ENCODE measurements at regions not wholly inside any gene's neighbourhood (a gene's known extent, or its start where the extent isn't known, plus 50 kb on each side); places are given as distances from the start of the nearest gene placed in this dataset.
"Not testable (repeated sequence)": the region's sequence is repeated elsewhere in the genome, so short reads cannot be mapped to it uniquely, and the experiment has no call there.

- DNase-seq (ENCODE audit: low read depth) = peak; percentile 98
Observed at GRCh38 chr21:10325546-10325945, 195.8 kb upstream of the TPTE start.

- DNase-seq (ENCODE audit: low read depth) = not testable (repeated sequence)
Observed at GRCh38 chr21:10326146-10326545, 195.2 kb upstream of the TPTE start.

GRCh38 chr21:10328646-10329045, 192.7 kb upstream of the TPTE start:
- DNase-seq (ENCODE audit: low read depth) = not testable (repeated sequence)

- not testable (repeated sequence) for DNase-seq (ENCODE audit: low read depth)
Observed at GRCh38 chr21:10330641-10331119, 190.7 kb upstream of the TPTE start.

- not testable (repeated sequence) for DNase-seq (ENCODE audit: low read depth)
Observed at GRCh38 chr21:10331134-10331533, 190.2 kb upstream of the TPTE start.

- DNase-seq (ENCODE audit: low read depth) = not testable (repeated sequence)
Observed at GRCh38 chr21:10332935-10333334, 188.4 kb upstream of the TPTE start.

- not testable (repeated sequence) for DNase-seq (ENCODE audit: low read depth)
Observed at GRCh38 chr21:10334391-10334790, 187.0 kb upstream of the TPTE start.

GRCh38 chr21:10342261-10342956, 179.0 kb upstream of the TPTE start:
- DNase-seq (ENCODE audit: low read depth) = not testable (repeated sequence)

GRCh38 chr21:10343146-10343935, 178.0 kb upstream of the TPTE start:
- not testable (repeated sequence) for DNase-seq (ENCODE audit: low read depth)

GRCh38 chr21:10344266-10344665, 177.1 kb upstream of the TPTE start:
- not testable (repeated sequence) for DNase-seq (ENCODE audit: low read depth)

- DNase-seq (ENCODE audit: low read depth) = not testable (repeated sequence)
Observed at GRCh38 chr21:10345178-10345612, 176.2 kb upstream of the TPTE start.

GRCh38 chr21:10346249-10346648, 175.1 kb upstream of the TPTE start:
- not testable (repeated sequence) for DNase-seq (ENCODE audit: low read depth)

GRCh38 chr21:10346933-10347615, 174.3 kb upstream of the TPTE start:
- DNase-seq (ENCODE audit: low read depth) = not testable (repeated sequence)

- not testable (repeated sequence) for DNase-seq (ENCODE audit: low read depth)
Observed at GRCh38 chr21:10347675-10348074, 173.7 kb upstream of the TPTE start.

GRCh38 chr21:10348150-10348549, 173.2 kb upstream of the TPTE start:
- not testable (repeated sequence) for DNase-seq (ENCODE audit: low read depth)

GRCh38 chr21:10354851-10355578, 166.4 kb upstream of the TPTE start:
- DNase-seq (ENCODE audit: low read depth) = not testable (repeated sequence)

GRCh38 chr21:10359120-10359519, 162.3 kb upstream of the TPTE start:
- not testable (repeated sequence) for DNase-seq (ENCODE audit: low read depth)

GRCh38 chr21:10359911-10360310, 161.5 kb upstream of the TPTE start:
- DNase-seq (ENCODE audit: low read depth) = not testable (repeated sequence)

- not testable (repeated sequence) for DNase-seq (ENCODE audit: low read depth)
Observed at GRCh38 chr21:10361214-10361736, 160.1 kb upstream of the TPTE start.

- DNase-seq (ENCODE audit: low read depth) = not testable (repeated sequence)
Observed at GRCh38 chr21:10362816-10363215, 158.6 kb upstream of the TPTE start.

- not testable (repeated sequence) for DNase-seq (ENCODE audit: low read depth)
Observed at GRCh38 chr21:10363321-10363720, 158.1 kb upstream of the TPTE start.
